CD14-positive monocyte (primary cell): ENCODE measurements at regions not wholly inside any gene's neighbourhood (a gene's known extent, or its start where the extent isn't known, plus 50 kb on each side); places are given as distances from the start of the nearest gene placed in this dataset.
"Not testable (repeated sequence)": the region's sequence is repeated elsewhere in the genome, so short reads cannot be mapped to it uniquely, and the experiment has no call there.

ENCODE experiments used
- DNase-seq, 3 donors: peaks; one replicate each; pipeline ENCODE4 v3.0.0-alpha.2; 2011 to 2022
- H2AFZ ChIP-seq: 2 replicates; pipeline ENCODE4 v1.6.0; 2012; ENCODE audit warnings: mild to moderate bottlenecking, low read depth, low read length, inconsistent platforms; ENCODE audit not compliant: insufficient read depth, poor library complexity, severe bottlenecking
- H3K27ac ChIP-seq, 2 donors: 1 replicate in 1 of 2; 2 replicates in 1 of 2; pipeline ENCODE4 v1.5.1; 2012 to 2013; ENCODE audit warnings: low read length in 2 of 2, control low read depth in 1 of 2, inconsistent platforms in 1 of 2, low read depth in 1 of 2, mild to moderate bottlenecking in 1 of 2
- H3K27me3 ChIP-seq, 2 donors: one replicate each; pipeline versions ENCODE4 v1.6.0 to v1.6.1; 2011 to 2013; ENCODE audit warnings: low read length in 2 of 2; ENCODE audit not compliant: control insufficient read depth in 2 of 2, insufficient read depth in 2 of 2
- H3K36me3 ChIP-seq, 2 donors: replicated peaks in 1 of 2; 1 replicate in 1 of 2; 2 replicates in 1 of 2; pipeline versions ENCODE4 v1.5.1 to v1.6.1; 2012 to 2013; ENCODE audit warnings: low read length in 2 of 2, control low read depth in 1 of 2, inconsistent platforms in 1 of 2, mild to moderate bottlenecking in 1 of 2; ENCODE audit not compliant: insufficient read depth in 2 of 2, control insufficient read depth in 1 of 2
- H3K4me1 ChIP-seq, 2 donors: 1 replicate in 1 of 2; 2 replicates in 1 of 2; pipeline versions ENCODE4 v1.5.1 to v1.6.1; 2012 to 2013; ENCODE audit warnings: low read length in 2 of 2, control low read depth in 1 of 2, inconsistent platforms in 1 of 2, mild to moderate bottlenecking in 1 of 2, moderate library complexity in 1 of 2; ENCODE audit not compliant: insufficient read depth in 2 of 2, control insufficient read depth in 1 of 2
- H3K4me2 ChIP-seq: replicated peaks from 2 replicates; pipeline ENCODE3; 2012; ENCODE audit warnings: low read length, moderate library complexity, mild to moderate bottlenecking; ENCODE audit not compliant: poor library complexity, severe bottlenecking; ENCODE audit errors: extremely low read depth
- H3K4me3 ChIP-seq, 3 experiments: fragments of 200-600 bp in 1 of 3; sonication (generic) in 1 of 3; replicated peaks in 1 of 3; 1 replicate in 2 of 3; 2 replicates in 1 of 3; pipeline ENCODE4 v1.5.1; 2011 to 2013; ENCODE audit warnings: low read length in 3 of 3, mild to moderate bottlenecking in 3 of 3, control low read depth in 2 of 3, low read depth in 2 of 3, inconsistent platforms in 1 of 3, moderate library complexity in 1 of 3
- H3K79me2 ChIP-seq: 2 replicates; pipeline ENCODE4 v1.6.0; 2012; ENCODE audit warnings: mild to moderate bottlenecking, control low read depth, inconsistent platforms, low read length, moderate library complexity; ENCODE audit not compliant: insufficient read depth
- H3K9ac ChIP-seq: 2 replicates; pipeline ENCODE4 v1.6.0; 2017; ENCODE audit warnings: low read length, mild to moderate bottlenecking; ENCODE audit not compliant: insufficient read depth, poor library complexity, severe bottlenecking
- H3K9me3 ChIP-seq, 2 donors: replicated peaks in 1 of 2; 1 replicate in 1 of 2; 2 replicates in 1 of 2; pipeline versions ENCODE4 v1.5.1 to v1.6.1; 2012 to 2013; ENCODE audit warnings: low read length in 2 of 2, control low read depth in 1 of 2; ENCODE audit not compliant: control insufficient read depth in 1 of 2, insufficient read depth in 1 of 2
- H4K20me1 ChIP-seq: 2 replicates; pipeline ENCODE4 v1.6.0; 2012; ENCODE audit warnings: mild to moderate bottlenecking, low read length, control low read depth, moderate library complexity; ENCODE audit not compliant: insufficient read depth
- H3K27ac Mint-ChIP-seq, 7 donors: one replicate each; pipeline ENCODE4 v1.8.0; 2020; ENCODE audit warnings: mild to moderate bottlenecking in 7 of 7, mixed read lengths in 7 of 7, moderate library complexity in 6 of 7, inconsistent platforms in 2 of 7
- H3K27me3 Mint-ChIP-seq, 3 donors: one replicate each; pipeline ENCODE4 v1.8.0; 2021 to 2022; ENCODE audit warnings: low read depth in 3 of 3, mild to moderate bottlenecking in 3 of 3, mixed read lengths in 3 of 3, moderate library complexity in 3 of 3, inconsistent platforms in 1 of 3
- H3K36me3 Mint-ChIP-seq, 2 donors: one replicate each; pipeline ENCODE4 v1.8.0; 2020; ENCODE audit warnings: mixed read lengths in 2 of 2, inconsistent platforms in 1 of 2, mild to moderate bottlenecking in 1 of 2
- H3K4me1 Mint-ChIP-seq: one replicate; pipeline ENCODE4 v1.8.0; 2020; ENCODE audit warnings: mild to moderate bottlenecking, mixed read lengths
- H3K4me3 Mint-ChIP-seq, 2 donors: one replicate each; pipeline ENCODE4 v1.8.0; 2020; ENCODE audit warnings: mild to moderate bottlenecking in 2 of 2, mixed read lengths in 2 of 2, moderate library complexity in 1 of 2
- H3K9me3 Mint-ChIP-seq, 7 donors: one replicate each; pipeline ENCODE4 v1.8.0; 2020 to 2022; ENCODE audit warnings: mixed read lengths in 7 of 7, mild to moderate bottlenecking in 6 of 7, moderate library complexity in 6 of 7, inconsistent platforms in 2 of 7
- CTCF ChIP-seq: fragments of 200-600 bp; IDR thresholded peaks from one replicate; pipeline ENCODE4 v1.8.0; 2022; ENCODE audit warnings: antibody characterized with exemption, mild to moderate bottlenecking
- WGBS: methylation state at CpG from one replicate; pipeline ENCODE4 v1.1.5; 2013; ENCODE audit warnings: missing lambda C conversion rate; ENCODE audit not compliant: insufficient coverage; 5-methylcytosine and 5-hydroxymethylcytosine counted together
- intact Hi-C, 2 donors: fragments of 100-400 bp; cut with micrococcal nuclease; formaldehyde crosslinking; loops; one replicate each; pipeline versions ENCODE4 v1.15.0 to v1.15.1; 2023

GRCh38 chr6:95879856-95880255 is 135.9 kb upstream of the FUT9 start:
- no peak for TF ChIP-seq CTCF
- 100% methylated on average over 1 of the region's 1 CpG for WGBS
- H3K27ac Mint-ChIP-seq = no peak overlapping the region
- peaks cover 0 to 2% (median 0%) of the 10 kb centered on the region in 3 donors for H3K27me3 Mint-ChIP-seq
- H3K4me2 ChIP-seq = no peak overlapping the region
- H2AFZ ChIP-seq = no peak overlapping the region
- H3K79me2 ChIP-seq = no peaks in the 10 kb centered on the region
- H3K9me3 Mint-ChIP-seq = peaks cover 0 to 2% (median 0%) of the 10 kb centered on the region in 7 donors
- H3K36me3 Mint-ChIP-seq = no peaks in the 10 kb centered on the region
- no peak overlapping the region for H3K27ac ChIP-seq
- H3K4me3 ChIP-seq = no peak overlapping the region
- H3K9me3 ChIP-seq = no peaks in the 10 kb centered on the region
- no peak overlapping the region for H3K9ac ChIP-seq
- no peak for DNase-seq
- H3K4me1 ChIP-seq = no peaks in the 10 kb centered on the region
- H3K4me3 Mint-ChIP-seq = no peak overlapping the region
- no peaks in the 10 kb centered on the region for H4K20me1 ChIP-seq
- H3K4me1 Mint-ChIP-seq = no peaks in the 10 kb centered on the region
- intact Hi-C loops = no loop called here
- no peaks in the 10 kb centered on the region for H3K36me3 ChIP-seq
- H3K27me3 ChIP-seq = no peaks in the 10 kb centered on the region

- no peaks in the 10 kb centered on the region for H3K27me3 ChIP-seq
- no peak overlapping the region for H3K4me3 ChIP-seq
- H3K79me2 ChIP-seq = no peaks in the 10 kb centered on the region
- no peak overlapping the region for H3K9ac ChIP-seq
- no peak overlapping the region for H2AFZ ChIP-seq
- no peak overlapping the region for H3K4me2 ChIP-seq
- Mint-ChIP-seq H3K4me1 (no peaks in the 10 kb centered on the region), H3K27ac (no peak overlapping the region), H3K9me3 (peaks cover 0 to 5% (median 0%) of the 10 kb centered on the region in 7 donors), H3K4me3 (no peak overlapping the region), H3K27me3 (peaks cover 0 to 2% (median 0%) of the 10 kb centered on the region in 3 donors), H3K36me3 (no peaks in the 10 kb centered on the region)
- no peaks in the 10 kb centered on the region for H3K9me3 ChIP-seq
- no peak for DNase-seq
- WGBS = no CpG with 5 or more reads among the region's 4 CpGs
- H3K4me1 ChIP-seq = no peaks in the 10 kb centered on the region
- H3K27ac ChIP-seq = no peak overlapping the region
- intact Hi-C loops = no loop called here
- H4K20me1 ChIP-seq = no peaks in the 10 kb centered on the region
- TF ChIP-seq CTCF = no peak
- no peaks in the 10 kb centered on the region for H3K36me3 ChIP-seq
These were observed 133.4 kb upstream of the FUT9 start for GRCh38 chr6:95882371-95882770.

DNA sequence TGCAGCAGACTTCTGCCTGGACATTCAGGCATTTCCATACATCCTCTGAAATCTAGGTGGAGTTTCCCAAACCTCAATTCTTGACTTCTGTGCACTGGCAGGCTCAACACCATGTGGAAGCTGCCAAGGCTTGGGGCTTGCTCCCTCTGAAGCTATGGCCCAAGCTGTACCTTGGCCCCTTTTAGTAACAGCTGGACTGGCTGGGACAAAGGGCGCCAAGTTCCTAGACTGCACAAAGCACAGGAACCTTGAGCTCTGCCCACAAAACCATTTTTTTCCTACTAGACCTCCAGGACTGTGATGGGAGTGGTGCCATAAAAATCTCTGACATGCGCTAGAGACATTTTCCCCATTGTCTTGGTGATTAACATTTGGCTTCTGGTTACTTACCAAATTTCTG is 127.1 kb upstream of the FUT9 start:
- WGBS = 100% methylated on average over 1 of the region's 2 CpGs
- intact Hi-C loops, H3K4me3 Mint-ChIP-seq, H3K27me3 Mint-ChIP-seq, H3K4me3 ChIP-seq, H3K27ac Mint-ChIP-seq, DNase-seq, H2AFZ ChIP-seq, H3K79me2 ChIP-seq, H3K4me2 ChIP-seq, H3K27me3 ChIP-seq, H3K36me3 Mint-ChIP-seq, H3K27ac ChIP-seq, H3K36me3 ChIP-seq, H3K4me1 ChIP-seq, H3K9me3 ChIP-seq, H4K20me1 ChIP-seq, H3K4me1 Mint-ChIP-seq, H3K9ac ChIP-seq, H3K9me3 Mint-ChIP-seq: not testable (repeated sequence)
